SK-N-SH treated with all-trans-retinoic acid at 6 μM for 48 hours (cell line): ENCODE measurements at regions not wholly inside any gene's neighbourhood (a gene's known extent, or its start where the extent isn't known, plus 50 kb on each side); places are given as distances from the start of the nearest gene placed in this dataset.

Experiments
- ARNTL ChIP-seq: fragments of 450-650 bp; formaldehyde crosslinking; IDR thresholded peaks from 2 replicates; pipeline ENCODE4 v1.5.0; 2020; ENCODE audit warnings: low read depth, mild to moderate bottlenecking, moderate library complexity, borderline replicate concordance
- BACH2 ChIP-seq: fragments of 250-450 bp; sonication (Bioruptor Pico); IDR thresholded peaks from 2 replicates; pipeline ENCODE4 v1.9.0; 2021; ENCODE audit warnings: mild to moderate bottlenecking, borderline replicate concordance
- CSDC2 ChIP-seq: fragments of 250-450 bp; sonication (Bioruptor Pico); IDR thresholded peaks from 2 replicates; pipeline ENCODE4 v1.5.0; 2020; ENCODE audit warnings: mild to moderate bottlenecking, moderate library complexity
- PPARA ChIP-seq: fragments of 250-450 bp; sonication (Bioruptor Pico); IDR thresholded peaks from 2 replicates; pipeline ENCODE4 v1.5.0; 2020; ENCODE audit warnings: mild to moderate bottlenecking, borderline replicate concordance
- ZFP3 ChIP-seq: fragments of 250-450 bp; sonication (Bioruptor Pico); IDR thresholded peaks from 2 replicates; pipeline ENCODE4 v1.5.0; 2020; ENCODE audit warnings: mild to moderate bottlenecking, moderate library complexity
- ZFP30 ChIP-seq: fragments of 450-650 bp; formaldehyde crosslinking; IDR thresholded peaks from 2 replicates; pipeline ENCODE4 v1.5.0; 2022; ENCODE audit warnings: mild to moderate bottlenecking, moderate library complexity
- ZNF8 ChIP-seq: fragments of 450-650 bp; formaldehyde crosslinking; IDR thresholded peaks from 2 replicates; pipeline ENCODE4 v1.5.0; 2020; ENCODE audit warnings: mild to moderate bottlenecking, moderate library complexity
- TF ChIP-seq, protein P1 (sequence below): fragments of 250-450 bp; sonication (Bioruptor Pico); IDR thresholded peaks from 2 replicates; pipeline ENCODE4 v1.8.0; 2020; ENCODE audit warnings: mild to moderate bottlenecking, moderate library complexity, borderline replicate concordance
- TF ChIP-seq, protein P2 (sequence below): fragments of 250-450 bp; sonication (Bioruptor Pico); IDR thresholded peaks from 2 replicates; pipeline ENCODE4 v1.5.1; 2020; ENCODE audit warnings: low read depth, mild to moderate bottlenecking, moderate library complexity
- TF ChIP-seq, protein P3 (sequence below): fragments of 250-450 bp; sonication (Bioruptor Pico); IDR thresholded peaks from 2 replicates; pipeline ENCODE4 v1.5.0; 2020; ENCODE audit warnings: mild to moderate bottlenecking, moderate library complexity

DNA sequence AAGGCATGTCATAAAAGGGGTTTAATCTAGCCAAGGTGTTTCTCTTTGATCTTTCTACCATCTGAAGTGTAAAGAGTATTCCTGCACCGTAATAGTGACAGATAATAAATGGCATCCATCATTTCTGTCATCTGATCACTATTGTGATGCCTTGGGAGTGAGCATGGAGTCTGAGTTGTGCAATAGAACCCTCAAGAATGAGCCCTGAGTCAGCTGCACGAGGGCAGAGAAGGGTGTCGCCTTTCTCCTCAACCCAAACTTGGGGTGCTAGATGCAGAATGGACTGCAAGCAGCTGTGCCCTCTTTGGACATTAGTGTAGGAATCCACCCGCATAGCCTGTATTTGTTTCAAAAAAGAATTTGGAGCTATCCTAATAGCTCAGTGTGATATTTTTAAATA, 115.2 kb downstream of the ZNF37A start:
- TF ChIP-seq, protein P1, sequence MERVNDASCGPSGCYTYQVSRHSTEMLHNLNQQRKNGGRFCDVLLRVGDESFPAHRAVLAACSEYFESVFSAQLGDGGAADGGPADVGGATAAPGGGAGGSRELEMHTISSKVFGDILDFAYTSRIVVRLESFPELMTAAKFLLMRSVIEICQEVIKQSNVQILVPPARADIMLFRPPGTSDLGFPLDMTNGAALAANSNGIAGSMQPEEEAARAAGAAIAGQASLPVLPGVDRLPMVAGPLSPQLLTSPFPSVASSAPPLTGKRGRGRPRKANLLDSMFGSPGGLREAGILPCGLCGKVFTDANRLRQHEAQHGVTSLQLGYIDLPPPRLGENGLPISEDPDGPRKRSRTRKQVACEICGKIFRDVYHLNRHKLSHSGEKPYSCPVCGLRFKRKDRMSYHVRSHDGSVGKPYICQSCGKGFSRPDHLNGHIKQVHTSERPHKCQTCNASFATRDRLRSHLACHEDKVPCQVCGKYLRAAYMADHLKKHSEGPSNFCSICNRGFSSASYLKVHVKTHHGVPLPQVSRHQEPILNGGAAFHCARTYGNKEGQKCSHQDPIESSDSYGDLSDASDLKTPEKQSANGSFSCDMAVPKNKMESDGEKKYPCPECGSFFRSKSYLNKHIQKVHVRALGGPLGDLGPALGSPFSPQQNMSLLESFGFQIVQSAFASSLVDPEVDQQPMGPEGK (CRISPR knock-in tag), result no peak
- TF ChIP-seq, protein P2, sequence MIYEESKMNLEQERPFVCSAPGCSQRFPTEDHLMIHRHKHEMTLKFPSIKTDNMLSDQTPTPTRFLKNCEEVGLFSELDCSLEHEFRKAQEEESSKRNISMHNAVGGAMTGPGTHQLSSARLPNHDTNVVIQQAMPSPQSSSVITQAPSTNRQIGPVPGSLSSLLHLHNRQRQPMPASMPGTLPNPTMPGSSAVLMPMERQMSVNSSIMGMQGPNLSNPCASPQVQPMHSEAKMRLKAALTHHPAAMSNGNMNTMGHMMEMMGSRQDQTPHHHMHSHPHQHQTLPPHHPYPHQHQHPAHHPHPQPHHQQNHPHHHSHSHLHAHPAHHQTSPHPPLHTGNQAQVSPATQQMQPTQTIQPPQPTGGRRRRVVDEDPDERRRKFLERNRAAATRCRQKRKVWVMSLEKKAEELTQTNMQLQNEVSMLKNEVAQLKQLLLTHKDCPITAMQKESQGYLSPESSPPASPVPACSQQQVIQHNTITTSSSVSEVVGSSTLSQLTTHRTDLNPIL (CRISPR knock-in tag), result no peak
- TF ChIP-seq CSDC2 (CRISPR knock-in tag), result no peak
- no peak for TF ChIP-seq ZFP30 (CRISPR knock-in tag)
- TF ChIP-seq BACH2 (CRISPR knock-in tag), result no peak
- no peak for TF ChIP-seq ZNF8 (CRISPR knock-in tag)
- TF ChIP-seq PPARA (CRISPR knock-in tag), result no peak
- TF ChIP-seq ARNTL, result no peak
- TF ChIP-seq ZFP3 (CRISPR knock-in tag), result no peak
- TF ChIP-seq, protein P3, sequence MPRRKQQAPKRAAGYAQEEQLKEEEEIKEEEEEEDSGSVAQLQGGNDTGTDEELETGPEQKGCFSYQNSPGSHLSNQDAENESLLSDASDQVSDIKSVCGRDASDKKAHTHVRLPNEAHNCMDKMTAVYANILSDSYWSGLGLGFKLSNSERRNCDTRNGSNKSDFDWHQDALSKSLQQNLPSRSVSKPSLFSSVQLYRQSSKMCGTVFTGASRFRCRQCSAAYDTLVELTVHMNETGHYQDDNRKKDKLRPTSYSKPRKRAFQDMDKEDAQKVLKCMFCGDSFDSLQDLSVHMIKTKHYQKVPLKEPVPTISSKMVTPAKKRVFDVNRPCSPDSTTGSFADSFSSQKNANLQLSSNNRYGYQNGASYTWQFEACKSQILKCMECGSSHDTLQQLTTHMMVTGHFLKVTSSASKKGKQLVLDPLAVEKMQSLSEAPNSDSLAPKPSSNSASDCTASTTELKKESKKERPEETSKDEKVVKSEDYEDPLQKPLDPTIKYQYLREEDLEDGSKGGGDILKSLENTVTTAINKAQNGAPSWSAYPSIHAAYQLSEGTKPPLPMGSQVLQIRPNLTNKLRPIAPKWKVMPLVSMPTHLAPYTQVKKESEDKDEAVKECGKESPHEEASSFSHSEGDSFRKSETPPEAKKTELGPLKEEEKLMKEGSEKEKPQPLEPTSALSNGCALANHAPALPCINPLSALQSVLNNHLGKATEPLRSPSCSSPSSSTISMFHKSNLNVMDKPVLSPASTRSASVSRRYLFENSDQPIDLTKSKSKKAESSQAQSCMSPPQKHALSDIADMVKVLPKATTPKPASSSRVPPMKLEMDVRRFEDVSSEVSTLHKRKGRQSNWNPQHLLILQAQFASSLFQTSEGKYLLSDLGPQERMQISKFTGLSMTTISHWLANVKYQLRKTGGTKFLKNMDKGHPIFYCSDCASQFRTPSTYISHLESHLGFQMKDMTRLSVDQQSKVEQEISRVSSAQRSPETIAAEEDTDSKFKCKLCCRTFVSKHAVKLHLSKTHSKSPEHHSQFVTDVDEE (CRISPR knock-in tag), result no peak
